ENCODE measurements at regions not wholly inside any gene's neighbourhood (a gene's known extent, or its start where the extent isn't known, plus 50 kb on each side); places are given as distances from the start of the nearest gene placed in this dataset.

DNA sequence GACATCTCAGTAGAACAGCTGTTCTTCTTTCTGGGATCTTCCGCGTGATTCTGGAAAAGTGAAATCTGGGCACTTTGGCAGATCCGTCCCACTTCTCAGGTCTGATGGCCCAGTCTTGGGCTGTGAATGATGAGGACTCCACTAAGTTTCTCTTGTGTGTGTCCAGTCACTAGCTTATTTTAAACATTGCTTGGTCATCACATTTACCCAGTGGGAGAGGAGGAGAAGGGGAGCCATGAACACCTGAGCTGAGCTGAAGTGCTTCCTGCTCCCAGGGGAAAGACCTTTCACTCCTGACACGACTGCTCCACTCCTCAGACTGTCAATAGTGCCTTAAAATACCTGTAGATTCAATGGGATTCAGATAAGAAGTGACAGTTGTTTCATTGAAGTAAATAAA, 101.9 kb upstream of the SLC35F3 start:
- Histone ChIP-seq H3K79me2 (ENCODE audit: low read length) (no peaks in the 10 kb centered on the region), H3K36me3 (replicated peaks; ENCODE audit: insufficient read depth, low read length) (no peaks in the 10 kb centered on the region), H3K27me3 (replicated peaks; ENCODE audit: insufficient read depth, low read length) (no peaks in the 10 kb centered on the region), H2AFZ (ENCODE audit: low read length) (no peak overlapping the region), H3K27ac (ENCODE audit: low read length) (no peak overlapping the region), H3K9me2 (replicated peaks; ENCODE audit: insufficient read depth, low read length) (no peaks in the 10 kb centered on the region), H3K9me3 (replicated peaks; ENCODE audit: insufficient read depth, low read length) (no peaks in the 10 kb centered on the region), H3K9ac (ENCODE audit: low read length) (no peak overlapping the region), H3K4me3 (ENCODE audit: low read length) (no peak overlapping the region), H3K4me1 (ENCODE audit: low read length) (no peaks in the 10 kb centered on the region), H3K4me2 (ENCODE audit: low read depth, low read length) (no peak overlapping the region), H4K20me1 (ENCODE audit: insufficient read depth, low read length) (no peaks in the 10 kb centered on the region), H3F3A (ENCODE audit: insufficient read depth, low read length) (no peaks in the 10 kb centered on the region)
- no peak for DNase-seq
- TF ChIP-seq CTCF (IDR thresholded peaks at IDR 0.05; ENCODE audit: low read length), result no peak
- TF ChIP-seq EZH2phosphoT487 (IDR thresholded peaks at IDR 0.05; ENCODE audit: low read length), result no peak

DNA sequence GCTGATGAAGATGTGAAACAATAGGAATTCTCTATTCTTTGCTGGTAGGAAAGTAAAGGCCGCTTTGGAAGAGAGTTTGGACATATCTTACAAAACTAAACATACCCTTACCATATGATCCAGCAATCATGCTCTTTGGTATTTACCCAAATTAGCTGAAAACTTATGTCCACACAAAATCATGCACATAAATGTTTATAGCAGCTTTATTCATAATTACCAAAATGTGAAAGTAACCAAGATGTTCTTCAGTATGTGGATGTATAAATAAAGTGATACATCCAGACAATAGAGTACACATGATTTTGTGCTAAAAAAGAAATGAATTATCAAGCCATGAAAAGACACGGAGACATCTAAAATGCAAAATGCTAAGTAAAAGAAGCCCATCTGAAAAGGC, 98.7 kb upstream of the SLC35F3 start:
- no peaks in the 10 kb centered on the region for H3K79me2 ChIP-seq (ENCODE audit: low read length)
- DNase-seq, result no peak
- no peaks in the 10 kb centered on the region for H3K9me3 ChIP-seq (replicated peaks; ENCODE audit: insufficient read depth, low read length)
- no peaks in the 10 kb centered on the region for H3K4me1 ChIP-seq (ENCODE audit: low read length)
- no peaks in the 10 kb centered on the region for H3K9me2 ChIP-seq (replicated peaks; ENCODE audit: insufficient read depth, low read length)
- H3K4me3 ChIP-seq (ENCODE audit: low read length), result no peak overlapping the region
- no peaks in the 10 kb centered on the region for H3K27me3 ChIP-seq (replicated peaks; ENCODE audit: insufficient read depth, low read length)
- H3K36me3 ChIP-seq (replicated peaks; ENCODE audit: insufficient read depth, low read length), result no peaks in the 10 kb centered on the region
- no peaks in the 10 kb centered on the region for H3F3A ChIP-seq (ENCODE audit: insufficient read depth, low read length)
- no peak overlapping the region for H3K27ac ChIP-seq (ENCODE audit: low read length)
- no peak overlapping the region for H3K9ac ChIP-seq (ENCODE audit: low read length)
- no peaks in the 10 kb centered on the region for H4K20me1 ChIP-seq (ENCODE audit: insufficient read depth, low read length)
- TF ChIP-seq EZH2phosphoT487 (IDR thresholded peaks at IDR 0.05; ENCODE audit: low read length) (no peak), CTCF (IDR thresholded peaks at IDR 0.05; ENCODE audit: low read length) (no peak), EZH2 (optimal IDR thresholded peaks at IDR 0.05; ENCODE audit: low read depth, low read length) (no peak)
- no peak overlapping the region for H3K4me2 ChIP-seq (ENCODE audit: low read depth, low read length)
- H2AFZ ChIP-seq (ENCODE audit: low read length), result no peak overlapping the region

DNA sequence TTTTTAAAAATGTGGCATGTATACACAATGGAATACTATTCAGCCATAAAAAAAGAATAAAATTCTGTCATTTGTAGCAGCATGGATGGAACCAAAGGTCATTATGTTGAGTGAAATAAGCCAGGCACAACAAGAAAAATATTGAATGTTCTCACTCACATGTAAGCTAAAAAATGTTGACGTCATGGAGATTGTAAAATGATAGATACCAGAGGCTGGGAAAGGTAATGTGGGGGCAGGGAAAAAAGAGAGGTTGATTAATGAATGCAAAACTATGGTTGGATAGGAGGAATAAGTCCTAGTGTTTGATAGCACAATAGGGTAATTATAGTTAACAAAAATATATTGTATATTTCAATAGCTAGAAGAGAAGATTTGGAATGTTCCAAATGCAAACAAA, 89.1 kb upstream of the SLC35F3 start:
- Histone ChIP-seq H3F3A (ENCODE audit: insufficient read depth, low read length) (no peaks in the 10 kb centered on the region), H3K9me2 (replicated peaks; ENCODE audit: insufficient read depth, low read length) (no peaks in the 10 kb centered on the region), H3K4me2 (ENCODE audit: low read depth, low read length) (no peak overlapping the region), H3K4me1 (ENCODE audit: low read length) (no peaks in the 10 kb centered on the region), H3K4me3 (ENCODE audit: low read length) (no peak overlapping the region), H3K9ac (ENCODE audit: low read length) (no peak overlapping the region), H3K27me3 (replicated peaks; ENCODE audit: insufficient read depth, low read length) (no peaks in the 10 kb centered on the region), H3K9me3 (replicated peaks; ENCODE audit: insufficient read depth, low read length) (no peaks in the 10 kb centered on the region), H3K27ac (ENCODE audit: low read length) (no peak overlapping the region), H3K36me3 (replicated peaks; ENCODE audit: insufficient read depth, low read length) (no peaks in the 10 kb centered on the region), H3K79me2 (ENCODE audit: low read length) (no peaks in the 10 kb centered on the region), H2AFZ (ENCODE audit: low read length) (no peak overlapping the region), H4K20me1 (ENCODE audit: insufficient read depth, low read length) (no peaks in the 10 kb centered on the region)
- TF ChIP-seq EZH2 (optimal IDR thresholded peaks at IDR 0.05; ENCODE audit: low read depth, low read length) (no peak), CTCF (IDR thresholded peaks at IDR 0.05; ENCODE audit: low read length) (no peak), EZH2phosphoT487 (IDR thresholded peaks at IDR 0.05; ENCODE audit: low read length) (no peak)
- no peak for DNase-seq
